Stomach (tissue), 4 donors: ENCODE measurements at regions not wholly inside any gene's neighbourhood (a gene's known extent, or its start where the extent isn't known, plus 50 kb on each side); places are given as distances from the start of the nearest gene placed in this dataset.

Experiments
- CTCF ChIP-seq, 7 experiments: fragments of 450-650 bp in 4 of 7; fragments of 200-600 bp in 3 of 7; sonication (generic) in 3 of 7; IDR thresholded peaks; one replicate each; pipeline ENCODE4 v1.5.1; 2016 to 2019; ENCODE audit warnings: antibody characterized with exemption in 7 of 7, control low read depth in 2 of 7, mild to moderate bottlenecking in 1 of 7
- POLR2A ChIP-seq, 4 donors: fragments of 450-650 bp; IDR thresholded peaks; one replicate each; pipeline ENCODE4 v1.6.1; 2016; ENCODE audit warnings: antibody characterized with exemption in 4 of 4, control low read depth in 2 of 4, mild to moderate bottlenecking in 1 of 4, moderate library complexity in 1 of 4
- POLR2AphosphoS5 ChIP-seq, 3 donors: sonication (generic); formaldehyde crosslinking; IDR thresholded peaks; one replicate each; pipeline ENCODE4 v1.6.1; 2016; ENCODE audit warnings: antibody characterized with exemption in 3 of 3

GRCh38 chr15:66620744-66621344 is 55.0 kb upstream of the LCTL start:
- TF ChIP-seq POLR2AphosphoS5 (IDR thresholded peaks at IDR 0.05) (no peak), CTCF (IDR thresholded peaks at IDR 0.05) (no peak), POLR2A (IDR thresholded peaks at IDR 0.05) (no peak)
